HG02884 (cell line): ENCODE measurements at regions not wholly inside any gene's neighbourhood (a gene's known extent, or its start where the extent isn't known, plus 50 kb on each side); places are given as distances from the start of the nearest gene placed in this dataset.
"Not testable (repeated sequence)": the region's sequence is repeated elsewhere in the genome, so short reads cannot be mapped to it uniquely, and the experiment has no call there.

Experiments
- ATAC-seq: cut with Tn5 transposase; IDR thresholded peaks from one replicate; pipeline ENCODE4 v1.9.1; 2021; ENCODE audit warnings: mild to moderate bottlenecking, moderate library complexity; ENCODE audit not compliant: unreplicated experiment

GRCh38 chr18:76611750-76612045, 116.7 kb upstream of the ZNF516 start:
- not testable (repeated sequence) for ATAC-seq

- no peak for ATAC-seq
Observed at GRCh38 chr18:76610933-76611749, 116.1 kb upstream of the ZNF516 start.

- no peak for ATAC-seq
Observed at GRCh38 chr18:76610012-76610411, 115.0 kb upstream of the ZNF516 start.

GRCh38 chr18:76605341-76605929, 110.4 kb upstream of the ZNF516 start:
- no peak for ATAC-seq

DNA sequence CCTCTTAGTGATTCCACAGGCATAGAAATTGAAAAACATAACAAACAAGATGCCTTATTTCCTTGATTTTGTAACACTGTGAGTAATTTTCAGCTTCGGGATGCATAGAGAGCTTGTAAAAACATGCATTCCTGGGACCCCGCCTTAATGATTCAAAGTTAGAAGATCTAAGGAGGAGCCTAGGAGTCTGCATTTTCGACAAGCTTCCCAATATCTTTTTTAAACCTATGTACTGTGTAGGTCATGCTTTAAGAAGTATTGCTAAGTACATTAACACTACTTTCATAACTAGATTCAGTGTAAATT, 109.8 kb upstream of the ZNF516 start:
- ATAC-seq, result no peak

DNA sequence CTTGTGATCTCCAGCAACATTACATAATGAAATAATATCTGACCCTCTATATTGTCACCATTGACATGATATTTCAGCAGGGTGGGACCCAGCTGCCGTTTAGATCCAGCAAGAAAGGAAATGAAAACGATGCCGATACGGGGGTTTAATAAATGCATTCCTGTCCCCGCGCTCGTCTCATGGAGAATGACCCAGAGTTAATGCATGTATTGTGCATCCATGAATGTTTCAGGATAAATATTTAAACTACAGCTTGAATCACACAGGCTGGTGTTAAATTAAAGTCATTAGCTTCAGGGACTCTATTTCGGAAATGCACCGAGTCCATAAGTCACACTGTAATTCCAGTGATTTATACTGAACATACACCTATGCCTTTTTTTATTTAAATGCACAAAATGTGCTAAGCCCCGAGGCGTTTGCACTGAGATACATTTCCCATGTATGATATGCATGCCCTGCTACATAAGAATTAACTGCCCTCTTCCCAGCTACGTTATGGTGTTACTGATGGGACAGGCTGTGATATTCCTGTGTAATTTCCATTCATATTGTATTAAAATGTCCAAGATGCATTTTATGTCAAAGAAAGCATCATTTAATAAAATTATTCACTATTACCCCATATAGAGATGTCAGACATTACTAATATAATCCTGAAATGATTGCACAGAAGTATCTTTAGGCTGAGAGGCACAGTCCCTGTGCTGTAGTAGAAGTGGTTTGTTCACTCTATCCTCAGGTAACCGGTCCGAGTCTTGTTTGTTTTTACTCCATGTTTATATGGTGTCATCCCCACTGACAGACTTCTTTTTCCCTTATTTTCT, 109.3 kb upstream of the ZNF516 start:
- no peak for ATAC-seq

DNA sequence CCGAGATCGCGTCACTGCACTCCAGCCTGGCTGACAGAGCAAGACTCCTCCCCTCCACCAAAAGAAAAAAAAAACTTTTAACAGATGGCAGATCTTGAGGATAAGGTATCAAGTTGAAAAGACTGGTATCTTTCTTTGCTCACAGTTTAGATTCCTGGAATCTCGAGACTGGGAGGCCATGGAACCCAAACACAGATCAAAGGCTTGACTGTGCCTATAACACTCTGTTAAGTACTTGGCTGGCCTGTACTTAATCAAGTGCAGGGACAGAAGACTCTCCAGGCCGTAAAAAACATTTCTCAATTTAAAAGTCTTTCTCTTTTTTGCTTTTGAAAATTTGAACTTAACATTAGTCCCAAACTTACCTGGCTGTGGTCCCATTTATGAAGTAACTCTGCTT, 107.1 kb upstream of the ZNF516 start:
- no peak for ATAC-seq

- ATAC-seq, result not testable (repeated sequence)
Observed at GRCh38 chr18:76600076-76600475, 105.0 kb upstream of the ZNF516 start.

DNA sequence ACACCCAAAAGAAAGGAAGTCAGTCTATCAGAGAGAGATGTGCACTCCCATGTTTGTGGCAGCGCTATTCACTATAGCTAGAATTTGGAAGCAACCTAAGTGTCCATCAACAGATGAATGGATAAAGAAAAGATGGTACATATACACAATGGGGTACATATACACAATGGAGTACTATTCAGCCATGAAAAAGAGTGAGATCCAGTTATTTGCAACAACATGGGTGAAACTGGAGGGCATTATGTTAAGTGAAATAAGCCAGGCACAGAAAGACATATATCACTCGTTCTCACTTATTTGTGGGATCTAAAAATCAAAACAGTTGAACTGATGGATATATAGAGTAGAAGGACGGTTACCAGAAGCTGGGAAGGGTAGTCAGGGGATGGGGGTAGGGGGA, 99.9 kb upstream of the ZNF516 start:
- no peak for ATAC-seq

GRCh38 chr18:76593843-76594242, 98.8 kb upstream of the ZNF516 start:
- no peak for ATAC-seq

- ATAC-seq, result no peak
Observed at GRCh38 chr18:76592981-76593381, 97.9 kb upstream of the ZNF516 start.

- ATAC-seq, result no peak
Observed at GRCh38 chr18:76592096-76592495, 97.1 kb upstream of the ZNF516 start.

GRCh38 chr18:76589866-76590265, 94.8 kb upstream of the ZNF516 start:
- no peak for ATAC-seq

DNA sequence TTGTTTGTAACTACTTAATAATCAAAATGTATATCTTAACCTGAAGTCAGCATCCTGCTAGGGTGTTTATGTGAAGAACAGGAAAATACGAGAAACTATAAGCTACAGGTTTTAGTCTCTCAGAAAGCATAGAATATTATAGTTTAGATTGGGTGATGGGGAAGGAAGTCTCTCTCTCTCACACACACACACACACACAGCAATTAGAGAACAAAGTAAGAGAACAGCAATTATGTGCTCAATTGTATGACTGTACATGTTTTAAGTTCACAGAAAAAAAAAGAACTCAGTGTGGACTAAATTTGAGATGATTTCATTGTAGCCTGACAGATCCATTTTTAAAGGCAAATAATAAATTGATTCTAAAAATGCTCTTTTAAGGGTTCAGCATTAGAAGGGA, 94.3 kb upstream of the ZNF516 start:
- ATAC-seq, result no peak

DNA sequence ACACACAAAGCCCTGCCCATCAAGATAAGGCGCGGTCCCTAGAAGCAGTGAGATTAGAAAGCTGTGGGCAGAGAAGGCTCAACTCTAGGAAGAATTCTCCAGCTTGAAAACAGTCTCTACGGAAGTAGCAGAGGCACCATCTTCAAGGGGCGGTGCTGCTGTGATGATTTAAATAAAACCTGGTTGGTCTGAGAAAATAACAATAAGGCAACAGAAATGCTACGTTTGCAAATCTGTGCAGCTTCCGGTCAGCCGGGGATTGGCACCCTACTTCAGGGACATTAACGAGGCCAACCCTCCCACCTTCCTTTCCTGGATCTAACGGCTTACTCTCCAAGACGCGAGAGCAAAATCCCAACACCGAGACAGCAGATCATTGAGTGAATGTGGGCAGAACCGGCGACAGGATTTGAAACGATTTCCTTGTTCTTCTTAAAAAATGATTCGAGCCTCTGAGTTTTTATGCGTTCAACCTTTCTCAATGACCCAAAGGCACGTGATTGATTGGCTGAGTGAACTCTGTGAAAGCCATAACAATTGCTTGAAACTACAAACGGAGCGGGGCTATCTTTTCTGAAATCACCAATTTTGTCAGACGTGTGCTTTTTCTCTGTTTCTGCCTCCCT, 93.7 kb upstream of the ZNF516 start:
- no peak for ATAC-seq

DNA sequence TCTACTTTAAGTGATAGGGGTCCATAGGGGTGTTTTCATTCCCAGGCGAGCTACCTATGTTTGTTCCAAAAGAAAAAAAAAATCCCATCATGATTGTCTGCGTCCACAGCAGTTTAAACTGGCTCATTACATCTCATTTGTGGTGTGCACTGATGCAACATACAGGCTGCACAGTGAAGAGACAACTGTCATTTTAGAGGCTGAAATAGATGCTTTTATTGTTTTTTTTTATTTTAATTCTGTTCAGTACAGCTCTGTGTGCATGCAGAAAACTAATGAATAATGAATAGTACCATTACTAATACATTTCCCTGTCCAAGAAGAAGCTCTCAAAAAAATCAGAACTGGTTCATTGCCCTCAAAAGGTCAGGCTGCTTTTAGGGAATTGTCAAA, 92.8 kb upstream of the ZNF516 start:
- no peak for ATAC-seq

- ATAC-seq, result no peak
Observed at GRCh38 chr18:76587147-76587878, 92.3 kb upstream of the ZNF516 start.

- no peak for ATAC-seq
Observed at GRCh38 chr18:76584414-76585310, 89.6 kb upstream of the ZNF516 start.

DNA sequence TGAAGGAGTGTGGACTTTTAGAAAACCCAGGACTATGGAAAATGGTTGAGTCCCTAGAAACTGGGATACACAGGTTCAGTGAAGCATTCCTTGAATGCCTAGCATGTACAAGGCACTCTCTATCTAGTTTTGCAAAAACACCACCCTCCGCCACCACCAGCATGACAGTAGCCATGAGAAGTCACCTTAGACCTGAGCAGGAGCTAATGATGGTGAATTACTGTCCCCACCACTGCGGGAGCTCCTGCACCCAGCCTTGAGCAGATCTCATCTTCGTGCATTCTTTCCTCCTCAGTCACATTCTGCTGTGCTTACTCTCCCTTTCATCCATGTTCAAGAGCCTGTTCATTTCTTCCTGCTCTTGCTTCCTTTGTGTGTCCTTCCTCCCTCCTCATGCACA, 86.2 kb upstream of the ZNF516 start:
- ATAC-seq, result no peak
